Thyroid gland (tissue), 4 donors: ENCODE measurements at regions not wholly inside any gene's neighbourhood (a gene's known extent, or its start where the extent isn't known, plus 50 kb on each side); places are given as distances from the start of the nearest gene placed in this dataset.

Experiments used
- DNase-seq, 2 donors: peaks; one replicate each; pipeline ENCODE4 v3.0.0-alpha.2; 2019
- H3K27ac ChIP-seq, 3 donors: fragments of 200-600 bp; sonication (generic); 1 replicate in 2 of 3; 2 replicates in 1 of 3; pipeline ENCODE4 v1.5.1; 2016 to 2019; ENCODE audit warnings: mild to moderate bottlenecking in 1 of 3, moderate library complexity in 1 of 3
- H3K27me3 ChIP-seq: fragments of 200-600 bp; sonication (generic); one replicate; pipeline ENCODE4 v1.5.1; 2019
- H3K36me3 ChIP-seq, 2 donors: fragments of 200-600 bp; sonication (generic); one replicate each; pipeline ENCODE4 v1.5.1; 2016 to 2019
- H3K4me1 ChIP-seq, 2 donors: fragments of 200-600 bp; sonication (generic); one replicate each; pipeline ENCODE4 v1.5.1; 2017 to 2019
- H3K4me3 ChIP-seq, 3 donors: fragments of 200-600 bp; sonication (generic); replicated peaks in 1 of 3; 1 replicate in 2 of 3; 2 replicates in 1 of 3; pipeline ENCODE4 v1.5.1; 2016; ENCODE audit warnings: mild to moderate bottlenecking in 1 of 3
- H3K9me3 ChIP-seq: fragments of 200-600 bp; sonication (generic); one replicate; pipeline ENCODE4 v1.5.1; 2017
- CTCF ChIP-seq, 6 experiments: fragments of 200-600 bp in 3 of 6; fragments of 450-650 bp in 3 of 6; sonication (generic) in 3 of 6; IDR thresholded peaks; one replicate each; pipeline ENCODE4 v1.5.1; 2016 to 2019; ENCODE audit warnings: antibody characterized with exemption in 6 of 6, mild to moderate bottlenecking in 2 of 6, inconsistent platforms in 1 of 6, moderate library complexity in 1 of 6
- POLR2A ChIP-seq, 2 donors: fragments of 450-650 bp; IDR thresholded peaks; one replicate each; pipeline ENCODE4 v1.6.1; 2017; ENCODE audit warnings: antibody characterized with exemption in 2 of 2, mild to moderate bottlenecking in 2 of 2, moderate library complexity in 1 of 2
- WGBS, 2 donors: methylation state at CpG; one replicate each; pipeline ENCODE4 v1.1.5; 2017; 5-methylcytosine and 5-hydroxymethylcytosine counted together
- intact Hi-C: fragments of 100-400 bp; cut with DNase I; formaldehyde crosslinking; loops from one replicate; pipeline ENCODE4 v1.15.1; 2023

GRCh38 chr4:35993606-35994005 is 250.7 kb downstream of the ARAP2 start:
- H3K36me3 ChIP-seq = no peaks in the 10 kb centered on the region
- no peaks in the 10 kb centered on the region for H3K27me3 ChIP-seq
- no peak for TF ChIP-seq CTCF (IDR thresholded peaks at IDR 0.05)
- TF ChIP-seq POLR2A (IDR thresholded peaks at IDR 0.05) = no peak
- intact Hi-C loops = no loop called here
- no peaks in the 10 kb centered on the region for H3K9me3 ChIP-seq
- no peak overlapping the region for H3K4me3 ChIP-seq
- no peaks in the 10 kb centered on the region for H3K4me1 ChIP-seq
- 73 to 81% methylated on average over 2 of the region's 2 CpGs for WGBS, 2 donors
- H3K27ac ChIP-seq = no peak overlapping the region
- DNase-seq = no peak

- TF ChIP-seq CTCF (IDR thresholded peaks at IDR 0.05) (no peak), POLR2A (IDR thresholded peaks at IDR 0.05) (no peak)
- intact Hi-C loops = no loop called here
- 32 to 44% methylated on average over 3 of the region's 3 CpGs for WGBS, 2 donors
- no peaks in the 10 kb centered on the region for H3K9me3 ChIP-seq
- H3K27me3 ChIP-seq = no peaks in the 10 kb centered on the region
- H3K4me3 ChIP-seq = no peak overlapping the region
- no peaks in the 10 kb centered on the region for H3K36me3 ChIP-seq
- no peak overlapping the region for H3K27ac ChIP-seq
- H3K4me1 ChIP-seq = no peaks in the 10 kb centered on the region
- DNase-seq = no peak
Observed at GRCh38 chr4:36000941-36001557, 243.3 kb downstream of the ARAP2 start.

GRCh38 chr4:36003051-36003450 is 241.3 kb downstream of the ARAP2 start:
- Histone ChIP-seq H3K9me3 (no peaks in the 10 kb centered on the region), H3K27me3 (no peaks in the 10 kb centered on the region), H3K4me3 (no peak overlapping the region), H3K27ac (no peak overlapping the region), H3K4me1 (no peaks in the 10 kb centered on the region), H3K36me3 (no peaks in the 10 kb centered on the region)
- TF ChIP-seq CTCF (IDR thresholded peaks at IDR 0.05) (no peak), POLR2A (IDR thresholded peaks at IDR 0.05) (no peak)
- intact Hi-C loops = no loop called here
- no peak for DNase-seq
- 93 to 96% methylated on average over 12 of the region's 12 CpGs for WGBS, 2 donors

GRCh38 chr4:36004204-36004851 is 240.0 kb downstream of the ARAP2 start:
- WGBS, 2 donors = 87 to 90% methylated on average over 2 of the region's 2 CpGs
- no peak overlapping the region for H3K27ac ChIP-seq
- H3K4me1 ChIP-seq = no peaks in the 10 kb centered on the region
- no peaks in the 10 kb centered on the region for H3K9me3 ChIP-seq
- no peak for TF ChIP-seq CTCF (IDR thresholded peaks at IDR 0.05)
- TF ChIP-seq POLR2A (IDR thresholded peaks at IDR 0.05) = no peak
- H3K36me3 ChIP-seq = no peaks in the 10 kb centered on the region
- intact Hi-C loops = no loop called here
- DNase-seq = no peak
- H3K4me3 ChIP-seq = no peak overlapping the region
- H3K27me3 ChIP-seq = no peaks in the 10 kb centered on the region

- 80 to 85% methylated on average over 5 of the region's 5 CpGs for WGBS, 2 donors
- Histone ChIP-seq H3K4me3 (no peak overlapping the region), H3K4me1 (no peaks in the 10 kb centered on the region), H3K27me3 (no peaks in the 10 kb centered on the region), H3K36me3 (no peaks in the 10 kb centered on the region), H3K27ac (no peak overlapping the region), H3K9me3 (no peaks in the 10 kb centered on the region)
- TF ChIP-seq POLR2A (IDR thresholded peaks at IDR 0.05) (no peak), CTCF (IDR thresholded peaks at IDR 0.05) (no peak)
- intact Hi-C loops = no loop called here
- no peak for DNase-seq
Observed at GRCh38 chr4:36006226-36006625, 238.1 kb downstream of the ARAP2 start.
